ENCODE measurements at regions not wholly inside any gene's neighbourhood (a gene's known extent, or its start where the extent isn't known, plus 50 kb on each side); places are given as distances from the start of the nearest gene placed in this dataset.

DNA sequence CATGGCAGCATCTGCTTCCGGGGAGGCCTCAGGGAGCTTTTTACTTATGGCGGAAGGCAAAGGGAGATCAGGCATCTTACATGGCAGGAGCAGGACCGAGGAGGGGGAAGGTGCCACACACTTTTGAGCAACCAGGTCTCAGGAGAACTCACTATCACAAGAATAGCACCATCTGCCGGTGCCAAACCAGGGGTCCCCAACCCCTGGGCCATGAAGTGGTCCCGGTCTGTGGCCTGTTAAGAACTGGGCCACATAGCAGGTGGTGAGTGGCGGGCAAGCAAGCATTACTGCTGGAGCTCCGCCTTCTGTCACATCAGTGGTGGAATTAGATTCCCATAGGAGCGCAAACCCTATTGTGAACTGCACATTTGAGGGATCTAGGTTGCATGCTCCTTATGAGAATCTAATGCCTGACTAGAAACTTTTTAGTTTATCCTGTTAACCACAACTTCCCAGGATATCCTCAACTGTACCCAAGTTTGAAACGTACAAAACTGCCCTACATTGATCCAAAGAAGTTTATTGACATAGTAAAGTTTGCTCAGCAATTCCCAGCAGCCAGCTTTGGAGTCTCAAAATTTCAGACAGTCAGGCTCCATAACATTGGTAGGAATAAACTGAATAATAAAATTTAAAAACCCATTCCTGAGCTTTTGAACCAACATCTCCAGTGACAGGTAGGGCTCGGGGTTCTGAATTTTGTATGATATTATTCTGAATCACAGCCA lies 228.4 kb upstream of the TAC1 start:
- H3K36me3 ChIP-seq (ENCODE audit: insufficient read depth) = no peaks in the 10 kb centered on the region
- no peak overlapping the region for H3K27ac Mint-ChIP-seq
- H3K36me3 Mint-ChIP-seq (ENCODE audit: low read depth) = no peaks in the 10 kb centered on the region
- H2AFZ ChIP-seq = no peak overlapping the region
- H3K9me2 ChIP-seq (ENCODE audit: insufficient read depth) = no peaks in the 10 kb centered on the region
- no peaks in the 10 kb centered on the region for H3K27me3 Mint-ChIP-seq (ENCODE audit: insufficient read depth, low read depth, poor library complexity)
- no peaks in the 10 kb centered on the region for H3K4me1 ChIP-seq (ENCODE audit: insufficient read depth)
- H3K9me3 Mint-ChIP-seq = no peaks in the 10 kb centered on the region
- H3K79me2 ChIP-seq (replicated peaks; ENCODE audit: insufficient read depth) = no peaks in the 10 kb centered on the region
- no peaks in the 10 kb centered on the region for H3K27me3 ChIP-seq (ENCODE audit: insufficient read depth)
- no peak overlapping the region for H3K4me3 ChIP-seq
- no peak; the same call in 2 of the 3 replicates for ATAC-seq
- H4K20me1 ChIP-seq (replicated peaks; ENCODE audit: insufficient read depth) = no peaks in the 10 kb centered on the region
- no peak for TF ChIP-seq NANOG (IDR thresholded peaks at IDR 0.05; ENCODE audit: borderline replicate concordance)
- TF ChIP-seq, protein P1, sequence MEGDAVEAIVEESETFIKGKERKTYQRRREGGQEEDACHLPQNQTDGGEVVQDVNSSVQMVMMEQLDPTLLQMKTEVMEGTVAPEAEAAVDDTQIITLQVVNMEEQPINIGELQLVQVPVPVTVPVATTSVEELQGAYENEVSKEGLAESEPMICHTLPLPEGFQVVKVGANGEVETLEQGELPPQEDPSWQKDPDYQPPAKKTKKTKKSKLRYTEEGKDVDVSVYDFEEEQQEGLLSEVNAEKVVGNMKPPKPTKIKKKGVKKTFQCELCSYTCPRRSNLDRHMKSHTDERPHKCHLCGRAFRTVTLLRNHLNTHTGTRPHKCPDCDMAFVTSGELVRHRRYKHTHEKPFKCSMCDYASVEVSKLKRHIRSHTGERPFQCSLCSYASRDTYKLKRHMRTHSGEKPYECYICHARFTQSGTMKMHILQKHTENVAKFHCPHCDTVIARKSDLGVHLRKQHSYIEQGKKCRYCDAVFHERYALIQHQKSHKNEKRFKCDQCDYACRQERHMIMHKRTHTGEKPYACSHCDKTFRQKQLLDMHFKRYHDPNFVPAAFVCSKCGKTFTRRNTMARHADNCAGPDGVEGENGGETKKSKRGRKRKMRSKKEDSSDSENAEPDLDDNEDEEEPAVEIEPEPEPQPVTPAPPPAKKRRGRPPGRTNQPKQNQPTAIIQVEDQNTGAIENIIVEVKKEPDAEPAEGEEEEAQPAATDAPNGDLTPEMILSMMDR (conservative IDR thresholded peaks at IDR 0.05; ENCODE audit: low read depth in 2 of 2) = peak in 1 of 2 experiments; percentile 27; a peak in 2 of 4 replicates
- no peaks in the 10 kb centered on the region for H3F3A ChIP-seq (replicated peaks; ENCODE audit: low read depth)
- no peak overlapping the region for H3K27ac ChIP-seq (ENCODE audit: low read depth)
- peak; percentile 14 for DNase-seq (ENCODE audit: low spot score)
- peaks cover 5% of the 10 kb centered on the region for H3K4me1 Mint-ChIP-seq
- no peak overlapping the region for H3K4me3 Mint-ChIP-seq
- no peak overlapping the region for H3K4me2 ChIP-seq

DNA sequence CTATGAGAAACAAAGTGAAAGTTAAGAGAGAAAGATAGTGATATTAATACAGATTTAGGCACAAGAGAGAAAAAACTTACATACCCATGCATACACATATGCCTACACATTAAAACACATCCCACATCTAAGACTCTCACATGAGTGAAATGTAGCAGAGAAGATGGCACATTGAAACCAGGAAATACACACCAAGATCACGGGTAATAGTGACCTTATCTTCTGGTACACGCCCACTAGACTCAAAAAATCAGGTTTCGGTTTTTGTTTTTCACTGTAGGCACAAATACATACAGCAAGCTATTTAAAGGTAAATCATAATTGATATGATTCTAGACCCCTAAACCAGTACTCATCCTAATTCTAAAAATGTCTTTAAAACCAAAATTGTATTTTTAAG lies 225.2 kb upstream of the TAC1 start:
- H3K27ac Mint-ChIP-seq = no peak overlapping the region
- TF ChIP-seq POLR2AphosphoS5 (IDR thresholded peaks at IDR 0.05; ENCODE audit: low read depth) = no peak
- no peak for TF ChIP-seq CREB1 (CRISPR knock-in tag; IDR thresholded peaks at IDR 0.05; ENCODE audit: low read depth)
- TF ChIP-seq, protein P2, sequence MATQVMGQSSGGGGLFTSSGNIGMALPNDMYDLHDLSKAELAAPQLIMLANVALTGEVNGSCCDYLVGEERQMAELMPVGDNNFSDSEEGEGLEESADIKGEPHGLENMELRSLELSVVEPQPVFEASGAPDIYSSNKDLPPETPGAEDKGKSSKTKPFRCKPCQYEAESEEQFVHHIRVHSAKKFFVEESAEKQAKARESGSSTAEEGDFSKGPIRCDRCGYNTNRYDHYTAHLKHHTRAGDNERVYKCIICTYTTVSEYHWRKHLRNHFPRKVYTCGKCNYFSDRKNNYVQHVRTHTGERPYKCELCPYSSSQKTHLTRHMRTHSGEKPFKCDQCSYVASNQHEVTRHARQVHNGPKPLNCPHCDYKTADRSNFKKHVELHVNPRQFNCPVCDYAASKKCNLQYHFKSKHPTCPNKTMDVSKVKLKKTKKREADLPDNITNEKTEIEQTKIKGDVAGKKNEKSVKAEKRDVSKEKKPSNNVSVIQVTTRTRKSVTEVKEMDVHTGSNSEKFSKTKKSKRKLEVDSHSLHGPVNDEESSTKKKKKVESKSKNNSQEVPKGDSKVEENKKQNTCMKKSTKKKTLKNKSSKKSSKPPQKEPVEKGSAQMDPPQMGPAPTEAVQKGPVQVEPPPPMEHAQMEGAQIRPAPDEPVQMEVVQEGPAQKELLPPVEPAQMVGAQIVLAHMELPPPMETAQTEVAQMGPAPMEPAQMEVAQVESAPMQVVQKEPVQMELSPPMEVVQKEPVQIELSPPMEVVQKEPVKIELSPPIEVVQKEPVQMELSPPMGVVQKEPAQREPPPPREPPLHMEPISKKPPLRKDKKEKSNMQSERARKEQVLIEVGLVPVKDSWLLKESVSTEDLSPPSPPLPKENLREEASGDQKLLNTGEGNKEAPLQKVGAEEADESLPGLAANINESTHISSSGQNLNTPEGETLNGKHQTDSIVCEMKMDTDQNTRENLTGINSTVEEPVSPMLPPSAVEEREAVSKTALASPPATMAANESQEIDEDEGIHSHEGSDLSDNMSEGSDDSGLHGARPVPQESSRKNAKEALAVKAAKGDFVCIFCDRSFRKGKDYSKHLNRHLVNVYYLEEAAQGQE (IDR thresholded peaks at IDR 0.05; ENCODE audit: unreplicated experiment) = no peak
- no peak for TF ChIP-seq STAT1 (IDR thresholded peaks at IDR 0.05; ENCODE audit: unreplicated experiment)
- TF ChIP-seq ZNF331 (CRISPR knock-in tag; IDR thresholded peaks at IDR 0.05; ENCODE audit: low read depth) = no peak
- TF ChIP-seq, protein P3, sequence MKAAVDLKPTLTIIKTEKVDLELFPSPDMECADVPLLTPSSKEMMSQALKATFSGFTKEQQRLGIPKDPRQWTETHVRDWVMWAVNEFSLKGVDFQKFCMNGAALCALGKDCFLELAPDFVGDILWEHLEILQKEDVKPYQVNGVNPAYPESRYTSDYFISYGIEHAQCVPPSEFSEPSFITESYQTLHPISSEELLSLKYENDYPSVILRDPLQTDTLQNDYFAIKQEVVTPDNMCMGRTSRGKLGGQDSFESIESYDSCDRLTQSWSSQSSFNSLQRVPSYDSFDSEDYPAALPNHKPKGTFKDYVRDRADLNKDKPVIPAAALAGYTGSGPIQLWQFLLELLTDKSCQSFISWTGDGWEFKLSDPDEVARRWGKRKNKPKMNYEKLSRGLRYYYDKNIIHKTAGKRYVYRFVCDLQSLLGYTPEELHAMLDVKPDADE (IDR thresholded peaks at IDR 0.05) = no peak
- no peak for TF ChIP-seq NANOG (IDR thresholded peaks at IDR 0.05; ENCODE audit: borderline replicate concordance)
- no peak for TF ChIP-seq JUNB (IDR thresholded peaks at IDR 0.05; ENCODE audit: unreplicated experiment)
- no peak for TF ChIP-seq ZNF114 (CRISPR knock-in tag; IDR thresholded peaks at IDR 0.05)
- no peak for TF ChIP-seq EZH2phosphoT487 (IDR thresholded peaks at IDR 0.05; ENCODE audit: unreplicated experiment)
- TF ChIP-seq, protein P1 (conservative IDR thresholded peaks at IDR 0.05; ENCODE audit: low read depth in 2 of 2) = no peak

More for the DNA sequence above, 225.2 kb upstream of the TAC1 start:
- Mint-ChIP-seq H3K27me3 (ENCODE audit: insufficient read depth, low read depth, poor library complexity) (no peaks in the 10 kb centered on the region), H3K4me1 (peaks cover 5% of the 10 kb centered on the region), H3K36me3 (ENCODE audit: low read depth) (no peaks in the 10 kb centered on the region), H3K9me3 (no peaks in the 10 kb centered on the region), H3K4me3 (no peak overlapping the region)
- H3K27me3 ChIP-seq (ENCODE audit: insufficient read depth) = no peaks in the 10 kb centered on the region
- H3K36me3 ChIP-seq (ENCODE audit: insufficient read depth) = no peaks in the 10 kb centered on the region
- no peaks in the 10 kb centered on the region for H3K9me2 ChIP-seq (ENCODE audit: insufficient read depth)
- no peak for DNase-seq (ENCODE audit: low spot score)
- no peak overlapping the region for H3K4me2 ChIP-seq
- H3K27ac ChIP-seq (ENCODE audit: low read depth) = no peak overlapping the region
- no peaks in the 10 kb centered on the region for H3K4me1 ChIP-seq (ENCODE audit: insufficient read depth)
- H2AFZ ChIP-seq = no peak overlapping the region
- ATAC-seq = no peak
- H3F3A ChIP-seq (replicated peaks; ENCODE audit: low read depth) = no peaks in the 10 kb centered on the region
- H4K20me1 ChIP-seq (replicated peaks; ENCODE audit: insufficient read depth) = no peaks in the 10 kb centered on the region
- no peaks in the 10 kb centered on the region for H3K79me2 ChIP-seq (replicated peaks; ENCODE audit: insufficient read depth)
- no peak overlapping the region for H3K4me3 ChIP-seq

All from GM23338 (cell line).